ENCODE measurements at regions not wholly inside any gene's neighbourhood (a gene's known extent, or its start where the extent isn't known, plus 50 kb on each side); places are given as distances from the start of the nearest gene placed in this dataset.

- H3K79me2 ChIP-seq (ENCODE audit: control insufficient read depth, insufficient read depth, low read length) = no peaks in the 10 kb centered on the region
- no peak overlapping the region for H3K4me3 ChIP-seq
- ChIA-PET CTCF (no interaction called here), POLR2A (no interaction called here), SMC1A (ENCODE audit: uncharacterized antibody, unreplicated experiment) (interaction anchor here (1.0 kb wide), 1 partner anchor 121 kb away, joined by 3 read pairs; no protein-coding TSS in a partner anchor), RAD21 (ENCODE audit: unreplicated experiment) (no interaction called here)
- no peak overlapping the region for H3K4me2 ChIP-seq (ENCODE audit: control insufficient read depth, insufficient read depth)
- FAIRE-seq (no peak), DNase-seq (ENCODE audit: low read depth, low spot score) (no peak), ATAC-seq (no peak)
- TF ChIP-seq SUZ12 (IDR thresholded peaks at IDR 0.05; ENCODE audit: unreplicated experiment) (no peak), NFYB (IDR thresholded peaks at IDR 0.05; ENCODE audit: insufficient read depth, low read depth, low read length) (no peak), NBN (IDR thresholded peaks at IDR 0.05) (no peak), GABPA (IDR thresholded peaks at IDR 0.05; ENCODE audit: low read depth) (no peak), ZBTB33 (IDR thresholded peaks at IDR 0.05) (no peak), RFX5 (IDR thresholded peaks at IDR 0.05; ENCODE audit: low read depth, low read length) (no peak)
- H3K36me3 ChIP-seq (ENCODE audit: control insufficient read depth in 2 of 2, insufficient read depth in 2 of 2, low read length in 1 of 2) = no peaks in the 10 kb centered on the region
- H3K9ac ChIP-seq (ENCODE audit: control insufficient read depth, insufficient read depth, low read length) = no peak overlapping the region
- in situ Hi-C loops (cut with MboI) = no loop called here
- H4K20me1 ChIP-seq (ENCODE audit: control insufficient read depth, insufficient read depth) = no peaks in the 10 kb centered on the region
- H3K27ac ChIP-seq (ENCODE audit: control insufficient read depth, insufficient read depth) = no peak overlapping the region
- intact Hi-C loops (cut with micrococcal nuclease; ENCODE audit: unreplicated experiment) = no loop called here
- no peaks in the 10 kb centered on the region for H3K9me3 ChIP-seq (replicated peaks; ENCODE audit: control insufficient read depth, insufficient read depth, low read length)
- no TSS peak for BruUV-seq (replicated peaks)
- 0 out of 4 replicates have a peak, but pooled peaks cover 0 to 2% of the 10 kb centered on the region in 2 experiments for H3K27me3 ChIP-seq (replicated peaks in 1 of 2; ENCODE audit: control insufficient read depth in 2 of 2, insufficient read depth in 2 of 2, low read length in 1 of 2)
- 14% methylated on average over 5 of the region's 5 CpGs for WGBS (ENCODE audit: insufficient coverage, insufficient replicate concordance, low lambda C conversion rate, missing lambda C conversion rate)
- no peak overlapping the region for H2AFZ ChIP-seq (ENCODE audit: control insufficient read depth, low read depth, low read length)
- H3K4me1 ChIP-seq (ENCODE audit: control insufficient read depth, insufficient read depth, low read length) = no peaks in the 10 kb centered on the region
Measured at GRCh38 chr17:33933576-33933975, 321.5 kb upstream of the CCL2 start.

GRCh38 chr17:33934696-33935095 lies 320.4 kb upstream of the CCL2 start:
- Histone ChIP-seq H3K36me3 (ENCODE audit: control insufficient read depth in 2 of 2, insufficient read depth in 2 of 2, low read length in 1 of 2) (no peaks in the 10 kb centered on the region), H3K9me3 (replicated peaks; ENCODE audit: control insufficient read depth, insufficient read depth, low read length) (no peaks in the 10 kb centered on the region), H3K4me3 (no peak overlapping the region), H3K4me2 (ENCODE audit: control insufficient read depth, insufficient read depth) (no peak overlapping the region), H3K4me1 (ENCODE audit: control insufficient read depth, insufficient read depth, low read length) (no peaks in the 10 kb centered on the region), H3K27me3 (replicated peaks in 1 of 2; ENCODE audit: control insufficient read depth in 2 of 2, insufficient read depth in 2 of 2, low read length in 1 of 2) (no peaks in the 10 kb centered on the region), H3K27ac (ENCODE audit: control insufficient read depth, insufficient read depth) (no peak overlapping the region), H3K79me2 (ENCODE audit: control insufficient read depth, insufficient read depth, low read length) (no peaks in the 10 kb centered on the region), H2AFZ (ENCODE audit: control insufficient read depth, low read depth, low read length) (no peak overlapping the region), H3K9ac (ENCODE audit: control insufficient read depth, insufficient read depth, low read length) (no peak overlapping the region), H4K20me1 (ENCODE audit: control insufficient read depth, insufficient read depth) (no peaks in the 10 kb centered on the region)
- no peak for ATAC-seq
- ChIA-PET SMC1A (ENCODE audit: uncharacterized antibody, unreplicated experiment) (no interaction called here), RAD21 (ENCODE audit: unreplicated experiment) (no interaction called here), CTCF (no interaction called here), POLR2A (no interaction called here)
- no peak for FAIRE-seq
- in situ Hi-C loops (cut with MboI) = no loop called here
- DNase-seq (ENCODE audit: low read depth, low spot score) = no peak
- BruUV-seq (replicated peaks) = no TSS peak
- intact Hi-C loops (cut with micrococcal nuclease; ENCODE audit: unreplicated experiment) = no loop called here
- 41% methylated on average over 1 of the region's 1 CpG for WGBS (ENCODE audit: insufficient coverage, insufficient replicate concordance, low lambda C conversion rate, missing lambda C conversion rate)
- TF ChIP-seq SP1 (IDR thresholded peaks at IDR 0.05; ENCODE audit: low read depth, low read length) (no peak), RAD21 (IDR thresholded peaks at IDR 0.05; ENCODE audit: insufficient read depth, low read depth, low read length) (no peak), MLLT1 (IDR thresholded peaks at IDR 0.05) (no peak), FOXM1 (IDR thresholded peaks at IDR 0.05; ENCODE audit: low read depth, low read length) (no peak), ETV6 (conservative IDR thresholded peaks at IDR 0.05 in 1 of 2, IDR thresholded peaks at IDR 0.05 in 1 of 2; ENCODE audit: borderline replicate concordance in 1 of 2, low read depth in 1 of 2) (no peak), ATF7 (IDR thresholded peaks at IDR 0.05; ENCODE audit: low read depth) (no peak), WRNIP1 (IDR thresholded peaks at IDR 0.05; ENCODE audit: borderline replicate concordance, low read depth, low read length) (no peak), FOXK2 (IDR thresholded peaks at IDR 0.05) (no peak), NFIC (IDR thresholded peaks at IDR 0.05; ENCODE audit: low read depth, low read length) (no peak), LARP7 (IDR thresholded peaks at IDR 0.05) (no peak), CHD1 (IDR thresholded peaks at IDR 0.05; ENCODE audit: low read depth, low read length) (no peak)

Measured in GM12878 (cell line).